ENCODE measurements at regions not wholly inside any gene's neighbourhood (a gene's known extent, or its start where the extent isn't known, plus 50 kb on each side); places are given as distances from the start of the nearest gene placed in this dataset.

- TF ChIP-seq CTCF (IDR thresholded peaks at IDR 0.05) = no peak
- TF ChIP-seq POLR2A (IDR thresholded peaks at IDR 0.05) = no peak
Observed at GRCh38 chr16:35552763-35553162, 2093.4 kb downstream of the TP53TG3F start.

Data from adrenal gland (tissue), 5 donors.